RWPE1 (cell line): ENCODE measurements at regions not wholly inside any gene's neighbourhood (a gene's known extent, or its start where the extent isn't known, plus 50 kb on each side); places are given as distances from the start of the nearest gene placed in this dataset.

Source experiments
- CTCF ChIA-PET: fragments of 350-600 bp; sonication (Branson Sonifier 250); formaldehyde crosslinking; extraction: SDS; loops from one replicate; lab custom pipeline; 2021; lab: Yijun Ruan, JAX
- POLR2A ChIA-PET: fragments of 400-600 bp; formaldehyde crosslinking; extraction: SDS; loops from one replicate; lab custom pipeline; 2020; ENCODE audit warnings: antibody characterized with exemption; ENCODE audit not compliant: low non-redundant PET; lab: Yijun Ruan, JAX
- DNase-seq: peaks from one replicate; pipeline ENCODE4 v3.0.0; 2012; ENCODE audit warnings: low spot score
- H3K27ac ChIP-seq: fragments of 450-650 bp; 2 replicates; pipeline ENCODE4 v1.5.1; 2017
- CTCF ChIP-seq: fragments of 450-650 bp; conservative IDR thresholded peaks from 2 replicates; pipeline ENCODE4 v1.5.1; 2017; ENCODE audit warnings: low read depth, mild to moderate bottlenecking

- no peak overlapping the region for H3K27ac ChIP-seq
- no peak for DNase-seq
- no peak for TF ChIP-seq CTCF
- ChIA-PET POLR2A (no interaction called here), CTCF (interaction anchor here (0.7 kb wide), 1 partner anchor 192 kb away, joined by 3 read pairs; no protein-coding TSS in a partner anchor)
Observed at GRCh38 chr18:76052227-76052595, 442.8 kb downstream of the ZNF516 start.

GRCh38 chr18:76051396-76052226 is 443.4 kb downstream of the ZNF516 start:
- H3K27ac ChIP-seq, result no peak overlapping the region
- no peak for TF ChIP-seq CTCF
- POLR2A ChIA-PET, result no interaction called here
- CTCF ChIA-PET, result interaction anchor here (0.7 kb wide), 1 partner anchor 191 kb away, joined by 3 read pairs; no protein-coding TSS in a partner anchor
- no peak for DNase-seq

GRCh38 chr18:76046221-76046620 is 448.8 kb downstream of the ZNF516 start:
- POLR2A ChIA-PET, result no interaction called here
- TF ChIP-seq CTCF, result no peak
- no peak for DNase-seq
- CTCF ChIA-PET, result no interaction called here
- no peak overlapping the region for H3K27ac ChIP-seq

- POLR2A ChIA-PET, result no interaction called here
- H3K27ac ChIP-seq, result no peak overlapping the region
- TF ChIP-seq CTCF, result no peak
- no peak for DNase-seq
- CTCF ChIA-PET, result interaction anchor here (0.6 kb wide), 1 partner anchor 307 kb away, joined by 3 read pairs; no protein-coding TSS in a partner anchor
Observed at GRCh38 chr18:76042511-76042910, 452.5 kb downstream of the ZNF516 start.

- H3K27ac ChIP-seq, result no peak overlapping the region
- ChIA-PET CTCF (no interaction called here), POLR2A (no interaction called here)
- DNase-seq, result no peak
- TF ChIP-seq CTCF, result no peak
Observed at GRCh38 chr18:76018210-76018609, 476.8 kb downstream of the ZNF516 start.

GRCh38 chr18:76013057-76013456 is 482.0 kb downstream of the ZNF516 start:
- DNase-seq, result no peak
- POLR2A ChIA-PET, result no interaction called here
- no peak overlapping the region for H3K27ac ChIP-seq
- CTCF ChIA-PET, result interaction anchor here (0.8 kb wide), 1 partner anchor 107 kb away, joined by 3 read pairs; no protein-coding TSS in a partner anchor
- no peak for TF ChIP-seq CTCF
